Left cardiac atrium (tissue), 4 donors: ENCODE measurements at regions not wholly inside any gene's neighbourhood (a gene's known extent, or its start where the extent isn't known, plus 50 kb on each side); places are given as distances from the start of the nearest gene placed in this dataset.

Experiments
- ATAC-seq, 2 donors: fragments of 200-7000 bp; cut with Tn5 transposase; one replicate each; pipeline ENCODE4 v1.9.1; 2020; ENCODE audit warnings: mild to moderate bottlenecking in 2 of 2, moderate library complexity in 2 of 2
- DNase-seq: peaks from one replicate; pipeline ENCODE4 v3.0.0-alpha.2; 2020
- intact Hi-C, 2 donors: fragments of 100-400 bp; cut with DNase I; formaldehyde crosslinking; loops; one replicate each; pipeline versions ENCODE4 v1.14.1 to v1.15.1; 2022 to 2023
- donor health status: DM: no; HTN: yes; CAD: no.
- donor health status: DM: no; HTN: yes; CAD: no; lungs with severe emphysema.
- donor health status: DM: yes; HTN: yes; CAD: no.
- donor health status: Dilated cardiomyopathy.

GRCh38 chr13:34028496-34029442, 210.8 kb downstream of the RFC3 start:
- DNase-seq: no peak
- intact Hi-C loops: no loop called here
- ATAC-seq: no peak

DNA sequence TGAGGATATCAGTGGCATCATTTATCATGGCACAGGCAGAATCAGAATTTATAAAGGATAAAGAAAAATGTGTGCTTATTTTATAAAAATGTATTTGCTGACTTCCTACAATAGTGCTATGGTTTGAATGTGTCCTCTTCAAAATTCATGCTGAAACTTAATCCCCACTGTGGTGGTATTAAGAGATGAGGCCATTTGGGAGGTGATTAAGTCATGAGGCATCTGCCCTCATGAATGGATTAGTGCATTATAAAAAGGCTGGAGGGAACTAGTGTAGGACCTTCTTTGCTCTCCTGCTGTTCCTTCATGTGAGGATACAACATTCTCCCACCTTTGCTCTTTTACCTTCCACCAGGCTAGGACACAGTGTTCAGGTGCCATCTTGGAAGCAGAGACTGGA, 212.8 kb downstream of the RFC3 start:
- intact Hi-C loops: no loop called here
- no peak for ATAC-seq
- DNase-seq: no peak

DNA sequence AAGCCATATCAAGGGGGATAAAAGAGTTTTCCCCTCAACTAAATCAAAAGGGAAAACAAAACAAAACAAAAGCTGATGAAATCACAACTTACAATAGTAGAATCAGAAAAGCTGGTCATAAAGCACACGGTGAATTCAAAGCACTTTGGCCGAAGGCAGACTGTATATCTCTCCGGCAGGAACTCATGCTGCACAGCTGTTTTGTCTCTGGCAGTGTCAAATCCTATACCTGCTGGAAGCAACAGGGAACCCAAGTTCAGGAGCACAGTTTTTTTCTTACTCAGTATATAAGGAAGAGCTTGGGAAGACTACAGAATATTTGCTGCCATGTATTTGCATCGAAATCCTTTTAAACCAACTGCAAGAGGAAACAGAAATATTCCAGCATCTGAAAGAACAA, 213.7 kb downstream of the RFC3 start:
- DNase-seq (no peak), ATAC-seq (no peak)
- intact Hi-C loops: no loop called here

GRCh38 chr13:34034411-34034810, 216.5 kb downstream of the RFC3 start:
- intact Hi-C loops: no loop called here
- no peak for ATAC-seq
- no peak for DNase-seq

DNA sequence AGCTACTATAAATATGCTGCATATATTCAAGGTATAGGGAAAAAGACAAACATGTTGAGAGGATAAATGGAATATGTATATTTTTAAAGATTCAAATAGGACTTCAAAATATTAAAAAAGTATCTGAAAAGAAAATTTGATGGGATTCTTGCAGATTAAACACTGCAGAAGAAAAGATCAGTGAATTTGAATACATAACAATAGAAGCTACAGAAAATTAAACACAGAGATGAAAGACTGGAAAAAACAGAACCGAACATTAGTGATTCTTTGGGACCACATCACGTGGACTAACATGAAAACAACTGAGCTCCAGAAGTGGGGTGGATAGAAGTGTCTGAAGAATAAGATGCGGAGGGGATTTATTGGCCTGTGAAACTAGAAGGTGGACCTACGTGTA, 217.2 kb downstream of the RFC3 start:
- intact Hi-C loops: no loop called here
- ATAC-seq (no peak), DNase-seq (no peak)

- DNase-seq (no peak), ATAC-seq (no peak)
- intact Hi-C loops: no loop called here
These were observed 217.9 kb downstream of the RFC3 start for GRCh38 chr13:34035676-34036325.

DNA sequence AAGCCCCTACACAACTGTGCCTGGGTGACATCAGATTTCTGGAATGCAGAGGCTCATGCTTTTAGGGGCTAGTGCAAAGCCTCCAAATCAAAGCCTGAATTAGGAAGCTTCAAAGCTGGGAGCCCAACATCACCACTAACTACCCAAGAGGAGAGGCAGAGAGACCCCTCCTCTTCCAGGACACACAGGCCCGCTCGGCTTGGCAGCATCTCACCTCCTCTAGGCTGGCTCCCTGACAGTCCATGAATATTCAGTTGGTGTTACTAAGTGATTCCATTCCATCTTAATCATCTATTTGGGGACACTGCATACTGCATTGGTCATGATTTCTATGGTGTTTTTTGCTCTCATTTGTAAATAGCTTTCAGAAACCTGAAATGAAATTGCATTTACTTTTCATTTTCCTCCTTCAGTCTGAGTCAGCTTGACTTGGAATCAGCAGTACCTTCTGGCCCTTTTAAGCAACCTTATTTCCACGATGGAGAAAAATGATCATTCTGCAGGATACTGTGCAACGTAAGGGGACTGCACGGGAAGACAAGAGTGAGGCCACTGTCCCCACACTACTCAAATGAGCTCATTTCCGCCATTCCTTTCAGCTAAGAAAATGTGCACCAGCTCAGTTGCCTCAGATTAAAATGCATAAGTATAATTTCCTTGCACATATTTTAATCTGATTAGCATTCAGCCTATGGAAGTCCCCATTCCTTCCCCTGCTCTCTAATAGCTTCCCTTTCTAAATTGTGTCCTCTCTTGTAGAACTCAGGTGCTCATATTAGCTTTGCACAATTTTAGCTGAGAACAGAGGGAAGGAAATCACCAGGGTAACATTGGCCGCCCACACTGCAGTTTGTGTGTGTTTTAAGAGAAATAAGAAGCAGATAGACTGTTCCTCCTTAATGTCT, 219.9 kb downstream of the RFC3 start:
- no peak for ATAC-seq
- intact Hi-C loops: no loop called here
- no peak for DNase-seq

DNA sequence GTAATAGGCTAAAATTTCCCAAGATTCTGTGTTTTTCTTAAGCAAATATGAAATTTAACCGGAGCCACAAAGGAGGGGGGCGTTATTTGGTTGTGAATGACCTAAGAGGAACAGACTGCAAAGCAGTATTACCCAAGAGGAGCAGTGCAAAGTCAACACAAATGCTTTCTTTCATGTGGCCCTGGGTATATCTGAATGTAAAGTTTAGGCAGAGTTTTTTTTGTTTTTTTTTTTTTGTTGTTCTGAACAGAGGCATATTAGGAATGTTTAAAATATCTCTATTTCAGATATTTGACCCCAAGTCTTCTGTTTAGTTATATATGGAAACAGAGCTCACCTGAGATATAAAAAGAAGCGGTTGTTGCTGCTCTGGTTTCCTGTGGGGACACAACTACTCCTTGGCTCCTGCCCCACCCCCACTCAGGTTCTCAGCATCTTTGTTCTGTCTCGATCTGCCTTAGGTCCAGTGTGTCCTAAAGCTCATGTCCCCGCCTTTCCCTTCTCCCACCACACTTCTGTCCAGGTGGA, 220.7 kb downstream of the RFC3 start:
- intact Hi-C loops: no loop called here
- no peak for ATAC-seq

DNA sequence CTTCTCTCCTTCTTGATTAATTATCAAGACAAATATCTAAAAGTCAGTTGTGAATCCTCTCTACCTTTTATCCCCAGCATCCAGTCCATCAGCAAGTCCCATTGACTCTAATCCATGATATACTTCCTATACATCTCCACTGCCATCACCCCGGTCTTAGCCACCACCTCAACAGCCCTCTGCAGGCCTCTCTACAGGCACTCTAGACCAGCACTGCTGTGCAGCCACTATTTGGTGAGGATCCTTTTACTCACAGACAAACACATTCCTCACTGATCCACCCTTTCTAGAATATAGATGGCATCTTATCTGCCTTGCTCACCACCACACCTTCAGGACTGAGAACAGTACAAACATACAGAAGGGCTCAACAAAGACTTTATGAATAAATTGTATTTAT, 221.7 kb downstream of the RFC3 start:
- no peak for ATAC-seq
- DNase-seq: no peak
- intact Hi-C loops: no loop called here

More for the DNA sequence above, 220.7 kb downstream of the RFC3 start:
- no peak for DNase-seq

DNA sequence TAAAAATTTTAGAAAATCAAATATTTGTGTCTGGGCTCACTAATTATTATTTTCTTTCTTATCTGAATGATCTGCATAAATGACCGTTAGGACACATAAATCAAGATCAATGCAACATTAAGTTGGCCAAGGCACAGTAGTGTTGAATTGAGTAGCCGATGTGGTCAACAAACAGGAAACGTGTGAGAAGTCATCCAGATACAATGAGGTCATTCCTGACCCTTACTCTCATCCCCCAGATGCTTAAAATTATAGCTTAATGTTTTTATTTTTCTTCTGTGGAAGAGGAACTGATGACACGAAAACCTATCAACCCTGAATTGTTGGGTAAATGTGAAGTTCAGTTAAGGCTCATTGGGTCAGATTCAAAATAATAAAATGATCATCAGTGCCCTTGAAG, 222.9 kb downstream of the RFC3 start:
- intact Hi-C loops: no loop called here
- DNase-seq (no peak), ATAC-seq (no peak)

DNA sequence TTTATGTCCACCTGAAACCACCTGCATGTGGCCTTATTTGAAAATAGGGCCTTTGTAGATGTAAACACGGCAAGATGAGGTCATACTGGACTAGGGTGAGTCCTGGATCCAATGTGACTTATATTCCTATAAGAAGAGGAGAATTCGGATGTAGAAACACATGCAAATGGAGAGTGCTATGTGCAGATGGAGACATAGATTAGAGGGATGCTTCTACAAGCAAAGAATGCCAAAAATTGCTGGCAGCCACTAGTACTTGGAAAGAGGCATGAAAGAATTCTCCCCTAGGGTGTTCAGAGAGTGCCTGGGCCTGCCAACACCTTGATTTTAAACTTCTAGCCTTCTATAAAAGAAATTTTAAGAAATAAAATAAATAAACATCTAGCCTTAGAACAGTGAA, 226.1 kb downstream of the RFC3 start:
- ATAC-seq: no peak
- intact Hi-C loops: no loop called here
- no peak for DNase-seq

DNA sequence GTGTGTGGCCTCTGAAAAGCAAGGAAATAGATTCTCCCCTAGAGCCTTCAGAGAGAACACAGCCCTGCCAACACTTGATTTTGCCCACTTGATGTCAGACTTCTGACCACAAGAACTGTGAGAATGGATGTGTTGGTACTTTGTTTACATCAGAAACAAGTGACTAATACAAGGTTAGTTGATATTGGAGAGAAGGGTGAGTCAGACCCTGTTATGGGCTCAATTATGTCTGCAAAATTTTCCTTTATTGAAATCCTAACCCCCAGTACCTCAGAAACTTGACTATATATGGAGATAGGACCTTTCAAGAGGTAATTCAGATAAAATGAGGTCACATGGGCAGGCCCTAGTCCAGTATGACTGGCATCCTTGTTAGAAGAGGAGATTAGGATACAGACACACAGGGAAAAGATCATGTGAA, 226.7 kb downstream of the RFC3 start:
- ATAC-seq (no peak), DNase-seq (no peak)
- intact Hi-C loops: no loop called here

DNA sequence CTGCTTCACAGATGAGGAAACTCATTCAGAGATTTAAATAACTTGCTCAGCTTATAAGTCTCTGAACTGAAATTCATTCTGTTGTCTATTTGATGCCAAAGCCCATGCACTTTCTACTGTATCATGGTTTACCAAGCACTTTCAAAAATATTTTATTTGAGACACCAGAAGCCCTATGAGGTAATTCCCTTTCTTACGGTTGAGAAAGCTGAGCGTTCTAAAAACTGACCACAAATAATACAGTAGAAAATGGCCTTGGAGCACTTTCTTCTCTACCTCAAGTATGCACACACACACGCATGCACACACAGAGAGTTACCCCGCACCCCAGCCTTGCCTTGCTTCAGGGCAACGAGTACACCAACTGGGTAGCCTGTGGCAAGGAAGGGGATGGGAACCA, 228.5 kb downstream of the RFC3 start:
- intact Hi-C loops: no loop called here
- no peak for DNase-seq
- ATAC-seq: no peak

- ATAC-seq (no peak), DNase-seq (no peak)
- intact Hi-C loops: no loop called here
These were observed 230.7 kb downstream of the RFC3 start for GRCh38 chr13:34048652-34049051.

- no peak for DNase-seq
- no peak for ATAC-seq
- intact Hi-C loops: no loop called here
These were observed 238.8 kb downstream of the RFC3 start for GRCh38 chr13:34056733-34057258.

DNA sequence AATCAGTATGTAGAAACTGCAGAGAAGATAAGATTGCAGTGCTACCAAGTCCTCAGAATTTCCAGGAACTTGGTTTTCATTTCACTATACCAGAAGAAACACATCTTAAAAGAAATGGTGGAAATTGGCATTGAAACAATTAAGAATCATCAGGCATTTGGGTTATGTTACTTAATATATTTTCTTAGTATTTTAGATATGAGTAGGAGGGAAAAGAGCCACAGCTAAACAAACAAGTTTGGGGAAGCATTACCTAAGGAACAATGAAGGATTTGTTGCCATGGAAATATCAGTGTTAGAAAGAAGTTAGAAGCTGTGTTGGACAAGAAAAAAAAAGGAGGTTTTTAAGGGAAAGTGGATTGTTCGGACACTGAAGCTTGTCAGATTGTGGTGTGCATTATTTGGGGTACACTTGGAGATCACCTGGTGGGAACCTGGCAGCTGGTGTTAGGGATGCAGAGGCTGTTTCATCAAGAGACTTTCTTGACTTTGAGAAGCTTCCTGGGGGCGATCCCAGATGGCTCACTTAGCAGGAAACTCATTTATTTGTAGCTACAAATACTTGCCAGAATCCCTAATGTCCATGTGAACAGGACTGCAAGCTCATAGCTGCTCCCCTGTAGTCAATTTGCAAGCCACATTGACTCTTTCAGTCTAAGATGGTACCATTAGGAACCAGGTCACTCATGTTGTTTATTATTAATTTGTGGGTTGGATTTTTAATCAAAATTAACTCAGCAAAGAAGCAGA, 246.7 kb downstream of the RFC3 start:
- intact Hi-C loops: no loop called here
- ATAC-seq (no peak), DNase-seq (no peak)

DNA sequence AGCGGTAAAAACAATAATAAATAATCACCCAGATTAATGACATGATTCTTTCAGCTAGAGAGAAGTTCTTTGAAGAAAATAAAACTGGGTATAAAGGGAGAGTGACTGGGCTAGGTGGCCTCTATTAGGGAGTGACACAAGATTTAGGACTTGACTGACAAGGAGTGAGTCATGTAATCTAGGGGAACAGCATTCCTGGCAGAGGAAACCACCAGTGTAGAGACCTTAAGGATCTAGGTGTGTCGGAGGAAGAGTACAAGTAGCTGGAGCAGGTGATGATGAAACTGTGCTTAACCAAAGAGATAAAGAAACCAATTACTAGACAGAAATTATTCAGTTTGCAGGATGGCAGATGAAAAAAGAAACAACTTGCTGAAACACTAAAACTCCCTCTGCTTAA, 248.0 kb downstream of the RFC3 start:
- DNase-seq: no peak
- intact Hi-C loops: no loop called here
- ATAC-seq: no peak

DNA sequence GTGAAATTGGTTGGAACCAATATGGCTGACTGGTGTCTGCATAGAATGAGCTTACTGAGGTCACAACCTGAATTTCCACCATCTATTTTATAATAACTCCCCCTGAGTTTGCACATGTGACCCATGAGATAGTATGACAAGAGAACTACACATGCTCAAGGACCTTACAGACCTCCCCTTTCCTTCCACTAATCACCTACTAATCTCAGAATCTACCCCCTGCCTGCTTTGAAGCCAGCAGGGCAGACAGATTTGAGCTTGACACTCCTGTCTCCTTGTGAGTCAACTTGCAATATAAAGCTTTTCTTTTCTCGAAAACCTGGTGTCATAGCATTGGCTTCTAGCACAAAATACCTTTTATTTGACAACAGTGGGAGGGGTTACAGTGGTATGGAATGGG, 248.4 kb downstream of the RFC3 start:
- DNase-seq: no peak
- no peak for ATAC-seq
- intact Hi-C loops: no loop called here

DNA sequence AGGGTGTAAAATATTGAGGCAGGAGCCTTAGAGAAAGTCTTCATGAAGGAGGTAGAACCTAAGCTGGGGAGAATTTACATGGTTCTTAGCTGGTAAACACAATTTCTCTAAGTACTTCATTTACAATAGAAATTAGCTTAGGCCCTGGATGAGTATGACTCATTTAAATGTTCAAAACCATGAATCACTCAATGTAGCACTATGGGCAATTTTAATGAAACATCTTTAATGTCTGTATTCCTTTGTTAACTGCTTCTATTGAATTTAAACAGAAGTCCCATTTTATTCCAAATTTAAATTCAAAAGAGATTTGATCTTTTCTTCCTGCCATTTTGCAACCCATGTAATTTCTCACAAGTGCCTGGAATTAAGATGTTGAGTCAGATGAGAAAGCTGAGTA, 252.1 kb downstream of the RFC3 start:
- ATAC-seq: no peak
- intact Hi-C loops: no loop called here
- DNase-seq: no peak
